HTR-8/SVneo (cell line): ENCODE measurements at regions not wholly inside any gene's neighbourhood (a gene's known extent, or its start where the extent isn't known, plus 50 kb on each side); places are given as distances from the start of the nearest gene placed in this dataset.

ENCODE experiments used
- DNase-seq: peaks from one replicate; pipeline ENCODE4 v3.0.0; 2011; ENCODE audit warnings: low spot score, mixed read lengths; ENCODE audit not compliant: insufficient read length
- FAIRE-seq: peaks from 2 replicates; lab custom pipeline; 2011; peaks lifted over from hg19 to GRCh38; lab: Jason Lieb, UNC

GRCh38 chr2:217465100-217465499 is 537.7 kb downstream of the TNS1 start:
- no peak for FAIRE-seq
- no peak for DNase-seq

GRCh38 chr2:217463402-217464075 is 539.3 kb downstream of the TNS1 start:
- DNase-seq = no peak
- no peak for FAIRE-seq

- FAIRE-seq = no peak
Measured at GRCh38 chr2:217462121-217462520, 540.7 kb downstream of the TNS1 start.

GRCh38 chr2:217461674-217462073 is 541.1 kb downstream of the TNS1 start:
- FAIRE-seq (no peak), DNase-seq (no peak)

More at GRCh38 chr2:217462121-217462520, 540.7 kb downstream of the TNS1 start:
- no peak for DNase-seq

GRCh38 chr2:217459680-217460405 is 543.0 kb downstream of the TNS1 start:
- FAIRE-seq = no peak

GRCh38 chr2:217459016-217459415 is 543.8 kb downstream of the TNS1 start:
- DNase-seq (no peak), FAIRE-seq (no peak)

More at GRCh38 chr2:217459680-217460405, 543.0 kb downstream of the TNS1 start:
- DNase-seq = no peak

- DNase-seq = no peak
- FAIRE-seq = no peak
Measured at GRCh38 chr2:217456016-217456415, 546.8 kb downstream of the TNS1 start.

GRCh38 chr2:217452928-217453327 is 549.9 kb downstream of the TNS1 start:
- FAIRE-seq = no peak
- no peak for DNase-seq

- peak; percentile 42 for DNase-seq
- peak; percentile 42 for FAIRE-seq
Measured at GRCh38 chr2:217451666-217452065, 551.1 kb downstream of the TNS1 start.

- DNase-seq (no peak), FAIRE-seq (peak; percentile 42)
Measured at GRCh38 chr2:217449444-217449843, 553.4 kb downstream of the TNS1 start.

- peak; percentile 69 for FAIRE-seq
- DNase-seq = no peak
Measured at GRCh38 chr2:217448860-217449259, 553.9 kb downstream of the TNS1 start.

- FAIRE-seq (no peak), DNase-seq (no peak)
Measured at GRCh38 chr2:217445723-217446122, 557.1 kb downstream of the TNS1 start.

- no peak for DNase-seq
- no peak for FAIRE-seq
Measured at GRCh38 chr2:217444932-217445331, 557.9 kb downstream of the TNS1 start.

GRCh38 chr2:217444509-217444908 is 558.3 kb downstream of the TNS1 start:
- FAIRE-seq = no peak
- no peak for DNase-seq

GRCh38 chr2:217443601-217444000 is 559.2 kb downstream of the TNS1 start:
- DNase-seq (no peak), FAIRE-seq (no peak)

GRCh38 chr2:217440000-217440399 is 562.8 kb downstream of the TNS1 start:
- DNase-seq = no peak
- FAIRE-seq = no peak

- no peak for FAIRE-seq
- no peak for DNase-seq
Measured at GRCh38 chr2:217438821-217439220, 564.0 kb downstream of the TNS1 start.

- no peak for FAIRE-seq
- no peak for DNase-seq
Measured at GRCh38 chr2:217438136-217438535, 564.7 kb downstream of the TNS1 start.

- DNase-seq = no peak
- FAIRE-seq = no peak
Measured at GRCh38 chr2:217437290-217437870, 565.4 kb downstream of the TNS1 start.

GRCh38 chr2:217436386-217436785 is 566.4 kb downstream of the TNS1 start:
- FAIRE-seq = no peak
- DNase-seq = no peak
